Naive thymus-derived CD4-positive, alpha-beta T cell (primary cell): ENCODE measurements at regions not wholly inside any gene's neighbourhood (a gene's known extent, or its start where the extent isn't known, plus 50 kb on each side); places are given as distances from the start of the nearest gene placed in this dataset.

Experiments
- ATAC-seq: fragments of 150-1000 bp; cut with Tn5 transposase; 2 replicates; pipeline ENCODE4 v1.10.0; 2021; ENCODE audit warnings: mild to moderate bottlenecking, moderate library complexity
- CTCF ChIA-PET: fragments of 350-600 bp; sonication (Branson Sonifier 250); formaldehyde crosslinking; loops from one replicate; lab custom pipeline; 2021; ENCODE audit warnings: antibody characterized with exemption; lab: Charles Lee
- POLR2A ChIA-PET: fragments of 350-600 bp; sonication (Branson Sonifier 250); formaldehyde crosslinking; loops from one replicate; lab custom pipeline; 2021; ENCODE audit warnings: antibody characterized with exemption, inconsistent platforms; lab: Charles Lee
- DNase-seq, 9 donors: peaks; one replicate each; pipeline versions ENCODE4 v3.0.0 to v3.0.0-alpha.2; 2020 to 2022; ENCODE audit warnings: mixed read lengths in 1 of 9
- H3K27ac ChIP-seq: one replicate; pipeline ENCODE4 v1.7.0; 2013; ENCODE audit warnings: mild to moderate bottlenecking, low read depth, low read length, moderate library complexity
- H3K27me3 ChIP-seq, 2 donors: one replicate each; pipeline ENCODE4 v1.7.0; 2013; ENCODE audit warnings: low read length in 2 of 2, mild to moderate bottlenecking in 2 of 2, moderate library complexity in 2 of 2; ENCODE audit not compliant: control insufficient read depth in 2 of 2, insufficient read depth in 2 of 2
- H3K36me3 ChIP-seq, 3 experiments: 1 replicate in 2 of 3; 2 replicates in 1 of 3; pipeline ENCODE4 v1.7.0; 2013; ENCODE audit warnings: low read length in 3 of 3, mild to moderate bottlenecking in 3 of 3, moderate library complexity in 1 of 3; ENCODE audit not compliant: insufficient read depth in 3 of 3, control insufficient read depth in 2 of 3
- H3K4me1 ChIP-seq, 2 donors: one replicate each; pipeline ENCODE4 v1.7.0; 2013; ENCODE audit warnings: low read length in 2 of 2, mild to moderate bottlenecking in 2 of 2, moderate library complexity in 1 of 2; ENCODE audit not compliant: control insufficient read depth in 2 of 2, insufficient read depth in 2 of 2
- H3K4me3 ChIP-seq: 2 replicates; pipeline ENCODE4 v1.7.0; 2013; ENCODE audit warnings: mild to moderate bottlenecking, low read length
- H3K9me3 ChIP-seq, 3 experiments: 1 replicate in 2 of 3; 2 replicates in 1 of 3; pipeline ENCODE4 v1.7.0; 2013; ENCODE audit warnings: low read length in 3 of 3; ENCODE audit not compliant: control insufficient read depth in 2 of 3
- H3K27ac Mint-ChIP-seq, 9 donors: one replicate each; pipeline ENCODE4 v1.8.0; 2020 to 2022; ENCODE audit warnings: mixed read lengths in 9 of 9, mild to moderate bottlenecking in 8 of 9, moderate library complexity in 5 of 9, inconsistent platforms in 2 of 9
- H3K27me3 Mint-ChIP-seq, 5 donors: one replicate each; pipeline ENCODE4 v1.8.0; 2021 to 2022; ENCODE audit warnings: mixed read lengths in 5 of 5, mild to moderate bottlenecking in 1 of 5
- H3K36me3 Mint-ChIP-seq, 5 donors: one replicate each; pipeline ENCODE4 v1.8.0; 2020 to 2022; ENCODE audit warnings: mixed read lengths in 5 of 5, mild to moderate bottlenecking in 3 of 5, inconsistent platforms in 1 of 5
- H3K4me1 Mint-ChIP-seq, 7 donors: one replicate each; pipeline ENCODE4 v1.8.0; 2020 to 2022; ENCODE audit warnings: mixed read lengths in 7 of 7, mild to moderate bottlenecking in 3 of 7, inconsistent platforms in 1 of 7
- H3K4me3 Mint-ChIP-seq, 10 donors: one replicate each; pipeline ENCODE4 v1.8.0; 2020 to 2022; ENCODE audit warnings: mild to moderate bottlenecking in 10 of 10, mixed read lengths in 10 of 10, moderate library complexity in 6 of 10, inconsistent platforms in 2 of 10
- H3K9me3 Mint-ChIP-seq, 11 donors: one replicate each; pipeline ENCODE4 v1.8.0; 2020 to 2022; ENCODE audit warnings: mixed read lengths in 11 of 11, mild to moderate bottlenecking in 4 of 11, inconsistent platforms in 1 of 11, moderate library complexity in 1 of 11
- intact Hi-C, 2 donors: fragments of 100-400 bp; cut with micrococcal nuclease; formaldehyde crosslinking; loops; one replicate each; pipeline ENCODE4 v1.15.1; 2023

- Histone ChIP-seq H3K4me3 (no peak overlapping the region), H3K27me3 (no peaks in the 10 kb centered on the region), H3K4me1 (no peaks in the 10 kb centered on the region), H3K27ac (no peak overlapping the region), H3K9me3 (no peaks in the 10 kb centered on the region), H3K36me3 (no peaks in the 10 kb centered on the region)
- no peak overlapping the region for H3K27ac Mint-ChIP-seq
- ChIA-PET POLR2A (no interaction called here), CTCF (no interaction called here)
- no peak for DNase-seq
- intact Hi-C loops = no loop called here
- H3K9me3 Mint-ChIP-seq = peaks cover 0 to 9% (median 3%) of the 10 kb centered on the region in 11 donors
- no peaks in the 10 kb centered on the region for H3K27me3 Mint-ChIP-seq
- no peak for ATAC-seq
- H3K36me3 Mint-ChIP-seq = no peaks in the 10 kb centered on the region
- no peaks in the 10 kb centered on the region for H3K4me1 Mint-ChIP-seq
- no peak overlapping the region for H3K4me3 Mint-ChIP-seq
These were observed 656.1 kb upstream of the RORB start for GRCh38 chr9:73841018-73841417.

GRCh38 chr9:73844135-73844534 lies 653.0 kb upstream of the RORB start:
- no peak overlapping the region for H3K4me3 ChIP-seq
- H3K27me3 ChIP-seq = no peaks in the 10 kb centered on the region
- Mint-ChIP-seq H3K36me3 (no peaks in the 10 kb centered on the region), H3K4me1 (no peaks in the 10 kb centered on the region), H3K27ac (no peak overlapping the region), H3K27me3 (no peaks in the 10 kb centered on the region), H3K4me3 (no peak overlapping the region), H3K9me3 (peaks cover 0 to 6% (median 0%) of the 10 kb centered on the region in 11 donors)
- ATAC-seq (no peak), DNase-seq (no peak)
- intact Hi-C loops = no loop called here
- ChIA-PET CTCF (no interaction called here), POLR2A (no interaction called here)
- no peak overlapping the region for H3K27ac ChIP-seq
- H3K9me3 ChIP-seq = no peaks in the 10 kb centered on the region
- H3K36me3 ChIP-seq = no peaks in the 10 kb centered on the region
- H3K4me1 ChIP-seq = no peaks in the 10 kb centered on the region

- Mint-ChIP-seq H3K27me3 (no peaks in the 10 kb centered on the region), H3K4me1 (no peaks in the 10 kb centered on the region), H3K27ac (no peak overlapping the region), H3K4me3 (no peak overlapping the region), H3K9me3 (peaks cover 0 to 4% (median 0%) of the 10 kb centered on the region in 11 donors), H3K36me3 (no peaks in the 10 kb centered on the region)
- H3K27ac ChIP-seq = no peak overlapping the region
- intact Hi-C loops = no loop called here
- H3K27me3 ChIP-seq = no peaks in the 10 kb centered on the region
- no peak for ATAC-seq
- no peak for DNase-seq
- ChIA-PET CTCF (no interaction called here), POLR2A (no interaction called here)
- no peaks in the 10 kb centered on the region for H3K9me3 ChIP-seq
- H3K36me3 ChIP-seq = no peaks in the 10 kb centered on the region
- no peak overlapping the region for H3K4me3 ChIP-seq
- H3K4me1 ChIP-seq = no peaks in the 10 kb centered on the region
These were observed 651.6 kb upstream of the RORB start for GRCh38 chr9:73845539-73845938.

- no peak overlapping the region for H3K27ac Mint-ChIP-seq
- H3K27ac ChIP-seq = no peak overlapping the region
- POLR2A ChIA-PET = no interaction called here
- H3K4me1 ChIP-seq = no peaks in the 10 kb centered on the region
- no peaks in the 10 kb centered on the region for H3K27me3 Mint-ChIP-seq
- H3K4me3 ChIP-seq = no peak overlapping the region
- H3K36me3 Mint-ChIP-seq = no peaks in the 10 kb centered on the region
- ATAC-seq = no peak
- H3K9me3 Mint-ChIP-seq = peaks cover 0 to 6% (median 0%) of the 10 kb centered on the region in 11 donors
- H3K4me1 Mint-ChIP-seq = no peaks in the 10 kb centered on the region
- no peak for DNase-seq
- no peaks in the 10 kb centered on the region for H3K9me3 ChIP-seq
- no peaks in the 10 kb centered on the region for H3K27me3 ChIP-seq
- intact Hi-C loops = no loop called here
- CTCF ChIA-PET = no interaction called here
- H3K36me3 ChIP-seq = no peaks in the 10 kb centered on the region
- no peak overlapping the region for H3K4me3 Mint-ChIP-seq
These were observed 651.0 kb upstream of the RORB start for GRCh38 chr9:73845954-73846690.

- Histone ChIP-seq H3K27ac (no peak overlapping the region), H3K4me3 (no peak overlapping the region), H3K4me1 (no peaks in the 10 kb centered on the region), H3K36me3 (no peaks in the 10 kb centered on the region), H3K9me3 (no peaks in the 10 kb centered on the region), H3K27me3 (no peaks in the 10 kb centered on the region)
- no peak for DNase-seq
- Mint-ChIP-seq H3K27ac (no peak overlapping the region), H3K4me3 (no peak overlapping the region), H3K27me3 (no peaks in the 10 kb centered on the region), H3K9me3 (peaks cover 0 to 6% (median 0%) of the 10 kb centered on the region in 11 donors), H3K4me1 (no peaks in the 10 kb centered on the region), H3K36me3 (no peaks in the 10 kb centered on the region)
- CTCF ChIA-PET = no interaction called here
- no peak for ATAC-seq
- intact Hi-C loops = no loop called here
- POLR2A ChIA-PET = no interaction called here
These were observed 649.6 kb upstream of the RORB start for GRCh38 chr9:73847536-73847935.

- POLR2A ChIA-PET = no interaction called here
- Mint-ChIP-seq H3K9me3 (peaks cover 0 to 6% (median 2%) of the 10 kb centered on the region in 11 donors), H3K27me3 (no peaks in the 10 kb centered on the region), H3K4me1 (no peaks in the 10 kb centered on the region), H3K36me3 (no peaks in the 10 kb centered on the region), H3K27ac (no peak overlapping the region), H3K4me3 (no peak overlapping the region)
- intact Hi-C loops = no loop called here
- no peak overlapping the region for H3K27ac ChIP-seq
- no peaks in the 10 kb centered on the region for H3K36me3 ChIP-seq
- ATAC-seq (no peak), DNase-seq (no peak)
- no peaks in the 10 kb centered on the region for H3K4me1 ChIP-seq
- H3K9me3 ChIP-seq = no peaks in the 10 kb centered on the region
- H3K27me3 ChIP-seq = no peaks in the 10 kb centered on the region
- CTCF ChIA-PET = no interaction called here
- H3K4me3 ChIP-seq = no peak overlapping the region
These were observed 643.6 kb upstream of the RORB start for GRCh38 chr9:73853549-73853948.

GRCh38 chr9:73855206-73855605 lies 641.9 kb upstream of the RORB start:
- H3K27me3 ChIP-seq = no peaks in the 10 kb centered on the region
- H3K4me3 ChIP-seq = no peak overlapping the region
- no peak overlapping the region for H3K27ac ChIP-seq
- H3K4me1 Mint-ChIP-seq = no peaks in the 10 kb centered on the region
- no peak overlapping the region for H3K27ac Mint-ChIP-seq
- no peak overlapping the region for H3K4me3 Mint-ChIP-seq
- intact Hi-C loops = no loop called here
- peaks cover 0 to 10% (median 2%) of the 10 kb centered on the region in 11 donors for H3K9me3 Mint-ChIP-seq
- H3K36me3 Mint-ChIP-seq = no peaks in the 10 kb centered on the region
- CTCF ChIA-PET = no interaction called here
- no peaks in the 10 kb centered on the region for H3K36me3 ChIP-seq
- no peak for DNase-seq
- POLR2A ChIA-PET = no interaction called here
- H3K9me3 ChIP-seq = no peaks in the 10 kb centered on the region
- no peak for ATAC-seq
- H3K4me1 ChIP-seq = no peaks in the 10 kb centered on the region
- no peaks in the 10 kb centered on the region for H3K27me3 Mint-ChIP-seq
